Hematopoietic multipotent progenitor cell (in vitro differentiated cells): ENCODE measurements at regions not wholly inside any gene's neighbourhood (a gene's known extent, or its start where the extent isn't known, plus 50 kb on each side); places are given as distances from the start of the nearest gene placed in this dataset.
"Not testable (repeated sequence)": the region's sequence is repeated elsewhere in the genome, so short reads cannot be mapped to it uniquely, and the experiment has no call there.

Source experiments
- DNase-seq, 3 donors: peaks; one replicate each; pipeline ENCODE4 v3.0.0-alpha.2; 2011 to 2015; ENCODE audit warnings: low read depth in 2 of 3, low spot score in 2 of 3

- peak in 1 of 3 donors; percentile 2 for DNase-seq
Observed at GRCh38 chr6:140012150-140012549, 637.7 kb upstream of the CITED2 start.

GRCh38 chr6:140011537-140011936 is 637.1 kb upstream of the CITED2 start:
- no peak for DNase-seq

DNA sequence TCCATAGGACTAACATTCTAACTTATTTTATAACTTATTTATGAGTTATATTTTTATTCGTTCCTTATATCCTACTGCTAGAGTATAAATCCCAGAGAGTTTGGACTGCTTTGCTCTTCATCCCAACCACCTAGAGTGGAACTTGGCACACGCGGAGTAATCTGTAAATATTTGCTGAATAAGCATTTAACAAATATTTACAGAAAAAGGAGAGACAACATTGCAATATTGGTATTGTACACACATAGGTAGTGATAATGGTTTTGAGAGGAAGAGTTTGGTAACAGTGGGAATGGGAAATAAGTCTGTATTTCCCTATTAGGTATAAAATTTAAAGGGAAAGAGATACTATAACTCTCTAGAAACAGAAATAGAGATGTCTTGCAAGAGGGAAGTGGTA is 634.8 kb upstream of the CITED2 start:
- no peak for DNase-seq

- DNase-seq = no peak
Observed at GRCh38 chr6:140007525-140007924, 633.1 kb upstream of the CITED2 start.

- DNase-seq = no peak
Observed at GRCh38 chr6:140003217-140003616, 628.8 kb upstream of the CITED2 start.

DNA sequence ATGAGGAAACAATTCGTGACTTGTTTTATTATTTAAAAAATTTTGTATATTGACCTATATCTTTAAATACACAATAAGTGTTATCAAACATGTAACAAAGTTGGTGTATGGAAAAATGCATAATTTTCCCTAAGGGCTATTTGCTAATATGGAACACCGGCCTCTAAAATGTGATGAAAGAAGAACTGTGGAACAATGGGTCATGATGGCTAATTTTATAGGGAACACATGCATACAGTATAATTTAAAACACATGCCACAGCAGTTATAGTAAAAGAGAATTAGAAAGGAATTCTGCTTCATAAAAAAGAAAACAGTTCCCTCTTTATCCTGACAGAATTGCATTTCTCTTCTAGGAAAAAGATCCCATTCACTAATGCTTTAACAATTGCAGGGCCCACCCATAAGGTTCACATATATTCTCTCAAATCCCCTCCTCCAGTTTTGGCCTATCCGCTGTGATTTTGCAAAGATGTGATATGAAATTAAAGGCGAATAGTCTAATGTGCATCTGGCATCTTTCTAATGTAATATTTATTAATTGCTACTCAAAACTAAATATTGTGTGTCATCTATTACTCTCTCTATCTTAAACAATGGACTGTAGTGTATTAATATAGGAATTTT is 628.1 kb upstream of the CITED2 start:
- DNase-seq = no peak

GRCh38 chr6:140001821-140002341 is 627.4 kb upstream of the CITED2 start:
- DNase-seq = no peak

- no peak for DNase-seq
Observed at GRCh38 chr6:140001005-140001404, 626.6 kb upstream of the CITED2 start.

DNA sequence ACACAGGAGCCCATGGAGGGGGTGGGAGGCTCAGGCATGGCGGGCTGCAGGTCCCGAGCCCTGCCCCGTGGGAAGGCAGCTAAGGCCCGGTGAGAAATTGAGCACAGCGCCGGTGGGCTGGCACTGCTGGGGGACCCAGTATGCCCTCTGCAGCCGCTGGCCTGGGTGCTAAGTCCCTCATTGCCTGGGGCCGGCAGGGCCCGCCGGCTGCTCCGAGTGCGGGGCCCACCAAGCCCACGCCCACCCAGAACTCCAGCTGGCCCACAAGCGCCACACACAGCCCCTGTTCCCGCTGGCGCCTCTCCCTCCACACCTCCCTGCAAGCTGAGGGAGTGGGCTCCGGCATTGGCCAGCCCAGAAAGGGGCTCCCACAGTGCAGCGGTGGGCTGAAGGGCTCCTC is 625.2 kb upstream of the CITED2 start:
- DNase-seq = not testable (repeated sequence)

DNA sequence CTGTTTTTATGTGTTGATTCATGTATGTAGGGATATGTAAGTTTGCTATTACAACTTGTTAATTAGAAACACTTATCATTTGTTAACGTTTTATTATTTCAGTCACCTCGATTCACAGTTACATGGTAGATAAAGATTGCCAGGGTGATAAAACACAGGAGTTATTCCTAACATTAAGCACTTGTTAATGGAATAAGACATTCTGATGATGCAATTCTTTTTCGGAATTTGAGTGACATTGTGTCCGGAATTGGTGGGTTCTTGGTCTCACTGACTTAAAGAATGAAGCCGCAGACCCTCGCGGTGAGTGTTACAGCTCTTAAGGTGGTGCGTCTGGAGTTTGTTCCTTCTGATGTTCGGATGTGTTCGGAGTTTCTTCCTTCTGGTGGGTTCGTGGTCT is 624.0 kb upstream of the CITED2 start:
- not testable (repeated sequence) for DNase-seq

DNA sequence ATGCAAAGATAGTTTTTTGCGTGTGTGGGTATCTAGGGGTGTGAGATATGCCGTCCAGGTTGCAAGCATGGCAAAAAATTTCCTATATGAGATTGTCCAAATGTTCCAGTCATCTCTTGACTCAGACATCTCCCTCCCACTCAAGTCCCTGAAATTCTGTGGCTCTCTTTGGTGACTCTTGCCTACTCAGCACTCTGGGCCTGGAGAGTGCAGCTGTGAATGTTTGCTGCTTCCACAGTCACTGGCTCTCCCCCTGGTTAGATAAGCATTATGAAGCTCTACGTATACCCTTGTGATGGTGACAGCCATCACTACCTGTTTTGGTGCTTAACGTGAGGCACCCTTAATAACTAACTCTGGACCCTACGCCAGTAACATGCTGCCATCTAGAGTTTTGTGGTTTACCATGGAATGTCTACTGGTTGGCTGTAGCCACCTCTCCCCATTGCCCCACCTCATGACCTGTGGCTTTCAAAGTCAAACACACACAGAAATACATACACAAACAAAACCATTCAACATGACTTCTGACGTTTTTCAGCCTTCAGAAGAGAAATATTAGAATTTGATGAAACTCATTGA is 621.9 kb upstream of the CITED2 start:
- peak in 2 of 3 donors; percentile 3 to 23 for DNase-seq

DNA sequence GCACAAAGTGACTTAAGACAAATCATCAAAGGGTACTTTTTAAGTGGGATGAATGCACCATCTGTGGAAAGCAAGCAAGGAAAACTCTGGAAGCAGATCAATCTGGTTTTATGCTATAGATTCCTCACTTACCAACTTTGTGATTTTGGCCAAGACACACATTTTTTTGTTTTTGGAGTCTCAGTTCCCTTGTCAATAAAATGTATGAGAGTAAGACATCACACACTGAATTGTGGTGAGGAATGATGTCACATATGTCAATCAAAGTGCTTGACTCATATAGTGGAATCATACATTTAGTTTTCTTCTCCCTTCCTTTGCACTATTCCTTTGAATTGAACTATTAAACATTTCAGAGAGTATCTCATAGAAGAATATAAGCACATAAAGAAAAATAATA is 620.5 kb upstream of the CITED2 start:
- no peak for DNase-seq

GRCh38 chr6:139990856-139991465 is 616.5 kb upstream of the CITED2 start:
- DNase-seq = no peak

- DNase-seq = no peak
Observed at GRCh38 chr6:139990026-139990686, 615.7 kb upstream of the CITED2 start.

- DNase-seq = no peak
Observed at GRCh38 chr6:139988685-139989084, 614.2 kb upstream of the CITED2 start.

- no peak for DNase-seq
Observed at GRCh38 chr6:139987091-139987490, 612.6 kb upstream of the CITED2 start.

DNA sequence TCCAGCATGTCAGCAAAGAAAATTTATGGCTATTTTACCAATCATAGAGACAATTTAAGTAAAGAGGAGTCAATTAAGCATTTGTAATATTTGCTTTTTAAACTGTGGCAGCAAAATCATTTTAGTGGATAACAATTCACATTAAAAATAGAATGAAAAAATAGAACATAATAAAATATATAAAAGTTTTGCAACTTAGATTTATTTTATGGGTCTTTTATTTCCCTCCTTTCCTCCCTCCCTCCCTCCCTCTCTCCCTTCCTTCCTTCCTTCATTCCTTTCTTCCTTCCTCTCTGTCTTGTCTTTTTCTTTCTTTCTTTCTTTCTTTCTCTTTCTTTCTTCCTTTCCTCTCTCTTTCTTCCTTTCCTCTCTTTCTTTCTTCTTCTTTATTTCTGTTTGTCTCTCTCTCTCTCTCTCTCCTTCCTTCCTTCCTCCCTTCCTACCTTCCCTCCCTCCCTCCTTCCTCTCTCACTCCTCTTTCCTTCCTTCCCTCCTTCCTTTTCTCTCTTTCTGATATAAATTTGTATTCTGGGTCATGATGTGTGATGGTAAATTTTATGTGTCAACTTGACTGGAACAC is 610.9 kb upstream of the CITED2 start:
- DNase-seq = no peak

GRCh38 chr6:139984317-139984716 is 609.9 kb upstream of the CITED2 start:
- no peak for DNase-seq

DNA sequence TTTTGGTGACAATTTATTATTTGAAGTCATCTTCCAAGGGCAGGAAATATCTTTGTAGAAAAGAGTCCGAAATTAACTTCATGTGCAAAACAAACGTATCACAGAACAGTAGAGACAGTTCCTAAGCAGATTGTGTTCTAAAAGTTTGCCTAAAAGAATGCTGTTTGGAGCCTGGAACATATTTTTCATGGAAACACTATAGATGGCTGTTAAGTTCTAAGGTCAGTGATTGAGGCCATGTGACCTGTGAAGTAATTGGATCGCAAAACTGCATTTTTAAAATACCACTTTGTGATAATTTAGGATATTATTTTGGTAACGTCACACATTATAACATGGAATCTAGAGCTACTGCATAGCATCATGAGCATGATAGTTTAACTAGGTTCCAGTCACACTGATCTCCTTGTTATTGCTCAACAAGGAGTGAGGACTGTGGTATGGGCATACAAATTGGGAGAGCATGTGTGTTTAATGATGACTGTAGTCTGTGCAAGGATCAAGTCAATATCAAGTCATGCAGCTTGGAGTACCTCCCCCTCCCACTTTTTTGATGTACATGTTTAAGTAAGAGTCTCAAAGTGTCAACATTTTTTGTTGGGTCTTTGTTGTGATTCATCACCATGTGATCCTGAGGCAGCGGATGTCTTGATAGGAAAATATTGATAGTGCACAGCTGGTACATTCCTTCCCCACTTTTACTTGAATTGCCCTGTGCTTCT is 609.3 kb upstream of the CITED2 start:
- DNase-seq = no peak

GRCh38 chr6:139982652-139983295 is 608.3 kb upstream of the CITED2 start:
- no peak for DNase-seq
